Neural cell (in vitro differentiated cells): ENCODE measurements at regions not wholly inside any gene's neighbourhood (a gene's known extent, or its start where the extent isn't known, plus 50 kb on each side); places are given as distances from the start of the nearest gene placed in this dataset.

Source experiments
- H2AFZ ChIP-seq: fragments of 200-600, 300-800 bp; sonication (generic), shearing (Covaris generic); 2 replicates; pipeline ENCODE4 v1.6.0; 2014; ENCODE audit warnings: low read depth, mild to moderate bottlenecking, antibody characterized with exemption, low read length, moderate library complexity
- H3F3A ChIP-seq: fragments of 200-600 bp; shearing (Covaris generic); 2 replicates; pipeline ENCODE4 v1.6.1; 2016; ENCODE audit warnings: mild to moderate bottlenecking, moderate library complexity, mixed read lengths, antibody characterized with exemption, low read length; ENCODE audit not compliant: insufficient read depth, poor library complexity, severe bottlenecking
- H3K27ac ChIP-seq: fragments of 200-600, 300-800 bp; sonication (generic), shearing (Covaris generic); 2 replicates; pipeline ENCODE4 v1.5.1; 2014; ENCODE audit warnings: mild to moderate bottlenecking, low read length, moderate library complexity
- H3K27me3 ChIP-seq: fragments of 300-800, 200-600 bp; sonication (generic), shearing (Covaris generic); 2 replicates; pipeline ENCODE4 v1.6.0; 2014; ENCODE audit warnings: mild to moderate bottlenecking, low read depth, low read length, moderate library complexity; ENCODE audit not compliant: insufficient read depth
- H3K36me3 ChIP-seq: fragments of 300-800, 200-600 bp; sonication (generic), shearing (Covaris generic); 2 replicates; pipeline ENCODE4 v1.5.1; 2014; ENCODE audit warnings: mild to moderate bottlenecking, antibody characterized with exemption, low read length, moderate library complexity; ENCODE audit not compliant: insufficient read depth
- H3K4me2 ChIP-seq: fragments of 300-800, 200-600 bp; sonication (generic), shearing (Covaris generic); 2 replicates; pipeline ENCODE4 v1.6.0; 2014; ENCODE audit warnings: mild to moderate bottlenecking, low read length
- H3K4me3 ChIP-seq: fragments of 300-800, 200-600 bp; sonication (generic), shearing (Covaris generic); 2 replicates; pipeline ENCODE4 v1.5.1; 2014; ENCODE audit warnings: mild to moderate bottlenecking, low read length, moderate library complexity
- H3K79me2 ChIP-seq: fragments of 200-600 bp; shearing (Covaris generic); replicated peaks from 2 replicates; pipeline ENCODE4 v1.6.0; 2014; ENCODE audit warnings: mild to moderate bottlenecking, low read length, moderate library complexity; ENCODE audit not compliant: insufficient read depth
- H3K9ac ChIP-seq: fragments of 300-800, 200-600 bp; sonication (generic), shearing (Covaris generic); 2 replicates; pipeline ENCODE4 v1.6.1; 2016; ENCODE audit warnings: mild to moderate bottlenecking, low read length, mixed read lengths
- H3K9me2 ChIP-seq: fragments of 200-600 bp; shearing (Covaris generic); 2 replicates; pipeline ENCODE4 v1.6.1; 2016; ENCODE audit warnings: mild to moderate bottlenecking, low read length, mixed read lengths; ENCODE audit not compliant: insufficient read depth
- H3K9me3 ChIP-seq: fragments of 200-600, 300-800 bp; sonication (generic), shearing (Covaris generic); 2 replicates; pipeline ENCODE4 v1.6.1; 2016; ENCODE audit warnings: mild to moderate bottlenecking, mixed run types, low read length, moderate library complexity, mixed read lengths
- H4K20me1 ChIP-seq: fragments of 200-600 bp; shearing (Covaris generic); 2 replicates; pipeline ENCODE4 v1.6.1; 2016; ENCODE audit warnings: mild to moderate bottlenecking, mixed run types; ENCODE audit not compliant: insufficient read depth
- CTCF ChIP-seq: fragments of 450-650 bp; IDR thresholded peaks from 2 replicates; pipeline ENCODE4 v1.5.1; 2014; ENCODE audit warnings: antibody characterized with exemption, mild to moderate bottlenecking, moderate library complexity; ENCODE audit not compliant: poor library complexity, severe bottlenecking
- EP300 ChIP-seq: fragments of 450-650 bp; conservative IDR thresholded peaks from 2 replicates; pipeline ENCODE4 v1.6.1; 2014; ENCODE audit warnings: antibody characterized with exemption, mild to moderate bottlenecking, moderate library complexity; ENCODE audit not compliant: poor library complexity, severe bottlenecking
- EZH2 ChIP-seq: fragments of 200-600, 300-800 bp; shearing (Covaris generic), sonication (generic); IDR thresholded peaks from 2 replicates; pipeline ENCODE4 v1.6.1; 2014; ENCODE audit warnings: antibody characterized with exemption, low read length, borderline replicate concordance, mild to moderate bottlenecking; ENCODE audit not compliant: insufficient read depth, poor library complexity, severe bottlenecking
- MXI1 ChIP-seq: fragments of 450-650 bp; conservative IDR thresholded peaks from 2 replicates; pipeline ENCODE4 v1.6.1; 2014; ENCODE audit warnings: antibody characterized with exemption, mild to moderate bottlenecking; ENCODE audit not compliant: poor library complexity, severe bottlenecking
- RAD21 ChIP-seq: fragments of 450-650 bp; conservative IDR thresholded peaks from 2 replicates; pipeline ENCODE4 v1.6.1; 2014; ENCODE audit warnings: antibody characterized with exemption, mild to moderate bottlenecking, moderate library complexity
- REST ChIP-seq: IDR thresholded peaks from 2 replicates; pipeline ENCODE4 v1.6.1; 2012; ENCODE audit warnings: borderline replicate concordance
- SMC3 ChIP-seq: fragments of 450-650 bp; conservative IDR thresholded peaks from 2 replicates; pipeline ENCODE4 v1.6.1; 2014; ENCODE audit warnings: antibody characterized with exemption, mild to moderate bottlenecking, moderate library complexity; ENCODE audit not compliant: poor library complexity
- TAF1 ChIP-seq: IDR thresholded peaks from 2 replicates; pipeline ENCODE4 v1.6.1; 2012; ENCODE audit warnings: low read depth

- TF ChIP-seq EZH2: no peak
Observed at GRCh38 chr6:133042550-133043120, 198.5 kb upstream of the EYA4 start (continued).

GRCh38 chr6:133046576-133046975, 194.6 kb upstream of the EYA4 start:
- Histone ChIP-seq H3K27me3 (no peaks in the 10 kb centered on the region), H3K9me3 (no peaks in the 10 kb centered on the region), H3F3A (no peaks in the 10 kb centered on the region), H3K36me3 (no peaks in the 10 kb centered on the region), H4K20me1 (no peaks in the 10 kb centered on the region), H3K4me3 (no peak overlapping the region), H3K9ac (no peak overlapping the region), H3K4me2 (no peak overlapping the region), H3K9me2 (no peaks in the 10 kb centered on the region), H3K27ac (no peak overlapping the region), H2AFZ (no peak overlapping the region), H3K79me2 (no peaks in the 10 kb centered on the region)
- TF ChIP-seq REST (no peak), EP300 (no peak), EZH2 (no peak)

GRCh38 chr6:133047065-133047665, 194.0 kb upstream of the EYA4 start:
- no peaks in the 10 kb centered on the region for H3K9me3 ChIP-seq
- H3K9ac ChIP-seq: no peak overlapping the region
- no peak overlapping the region for H3K4me3 ChIP-seq
- no peaks in the 10 kb centered on the region for H3F3A ChIP-seq
- no peaks in the 10 kb centered on the region for H3K9me2 ChIP-seq
- no peaks in the 10 kb centered on the region for H3K79me2 ChIP-seq
- no peaks in the 10 kb centered on the region for H3K27me3 ChIP-seq
- TF ChIP-seq SMC3: no peak
- TF ChIP-seq EP300: no peak
- no peak for TF ChIP-seq MXI1
- TF ChIP-seq RAD21: no peak
- TF ChIP-seq REST: no peak
- TF ChIP-seq CTCF: no peak
- no peak for TF ChIP-seq TAF1
- H4K20me1 ChIP-seq: no peaks in the 10 kb centered on the region
- H3K36me3 ChIP-seq: no peaks in the 10 kb centered on the region
- H2AFZ ChIP-seq: no peak overlapping the region
- no peak overlapping the region for H3K27ac ChIP-seq
- H3K4me2 ChIP-seq: no peak overlapping the region
